HG02610 (cell line): ENCODE measurements at regions not wholly inside any gene's neighbourhood (a gene's known extent, or its start where the extent isn't known, plus 50 kb on each side); places are given as distances from the start of the nearest gene placed in this dataset.
"Not testable (repeated sequence)": the region's sequence is repeated elsewhere in the genome, so short reads cannot be mapped to it uniquely, and the experiment has no call there.

Experiments
- ATAC-seq: cut with Tn5 transposase; IDR thresholded peaks from one replicate; pipeline ENCODE4 v1.9.1; 2021; ENCODE audit warnings: mild to moderate bottlenecking, moderate library complexity; ENCODE audit not compliant: unreplicated experiment

- ATAC-seq, result no peak
Observed at GRCh38 chr7:34330308-34330707, 327.7 kb upstream of the NPSR1 start.

GRCh38 chr7:34331102-34331501, 326.9 kb upstream of the NPSR1 start:
- ATAC-seq, result no peak

- no peak for ATAC-seq
Observed at GRCh38 chr7:34332006-34332405, 326.0 kb upstream of the NPSR1 start.

DNA sequence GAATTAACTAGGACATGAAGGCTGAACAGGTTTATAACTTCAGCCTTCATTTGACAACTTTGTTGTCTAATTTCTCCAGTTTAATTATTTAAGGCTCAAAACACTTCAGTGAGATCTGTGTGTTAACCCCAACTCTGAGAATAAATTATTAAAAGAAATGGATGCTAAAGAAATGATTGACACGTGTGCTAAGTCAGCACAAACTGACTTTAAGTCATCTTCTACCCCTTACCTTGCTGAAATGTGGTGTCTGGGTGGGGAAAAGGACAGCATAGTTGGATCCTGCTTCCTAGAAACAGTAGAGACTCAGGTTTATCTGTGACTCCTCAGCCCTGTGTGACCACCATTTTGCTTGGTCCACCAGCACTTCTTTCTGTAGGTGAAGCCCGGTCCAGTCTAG, 324.8 kb upstream of the NPSR1 start:
- ATAC-seq, result no peak

DNA sequence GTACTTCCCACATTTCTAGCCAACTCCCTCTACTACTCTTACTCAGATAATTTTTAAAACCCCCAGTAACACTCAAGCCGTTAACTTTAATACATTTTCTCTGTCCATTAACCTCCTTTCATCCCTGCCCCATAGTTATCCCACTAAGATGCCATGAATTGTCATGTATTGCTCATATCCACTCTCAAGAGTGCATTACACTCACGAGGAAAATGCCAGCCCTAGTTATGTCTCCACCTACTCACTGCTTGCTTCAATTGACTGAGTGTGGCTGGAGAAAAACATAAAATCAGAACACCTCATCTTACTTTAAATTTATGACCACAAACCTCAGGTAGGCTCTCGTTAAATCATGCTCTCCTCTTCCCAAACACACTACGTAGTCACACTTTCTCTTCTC, 324.1 kb upstream of the NPSR1 start:
- no peak for ATAC-seq

- no peak for ATAC-seq
Observed at GRCh38 chr7:34337163-34337562, 320.9 kb upstream of the NPSR1 start.

GRCh38 chr7:34338961-34339526, 319.0 kb upstream of the NPSR1 start:
- ATAC-seq, result no peak

DNA sequence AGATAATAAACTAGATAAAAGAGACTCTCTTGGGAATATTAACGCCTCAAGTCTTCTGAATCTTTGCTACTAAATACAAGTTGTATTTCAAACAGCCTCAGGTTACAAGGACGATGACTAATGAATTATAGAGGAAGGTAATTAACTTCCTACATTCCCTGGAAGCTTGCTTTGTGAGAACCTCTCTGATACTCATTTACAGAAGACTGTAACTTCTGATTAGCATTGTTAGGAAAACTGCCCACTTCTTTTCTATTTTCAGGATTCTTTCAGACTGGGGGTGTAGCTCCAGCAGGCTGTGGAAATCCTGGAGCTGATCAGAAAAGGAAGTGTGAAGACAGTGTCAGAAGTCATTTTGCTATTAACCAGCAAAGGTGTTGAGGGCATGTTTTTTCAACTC, 316.7 kb upstream of the NPSR1 start:
- no peak for ATAC-seq

DNA sequence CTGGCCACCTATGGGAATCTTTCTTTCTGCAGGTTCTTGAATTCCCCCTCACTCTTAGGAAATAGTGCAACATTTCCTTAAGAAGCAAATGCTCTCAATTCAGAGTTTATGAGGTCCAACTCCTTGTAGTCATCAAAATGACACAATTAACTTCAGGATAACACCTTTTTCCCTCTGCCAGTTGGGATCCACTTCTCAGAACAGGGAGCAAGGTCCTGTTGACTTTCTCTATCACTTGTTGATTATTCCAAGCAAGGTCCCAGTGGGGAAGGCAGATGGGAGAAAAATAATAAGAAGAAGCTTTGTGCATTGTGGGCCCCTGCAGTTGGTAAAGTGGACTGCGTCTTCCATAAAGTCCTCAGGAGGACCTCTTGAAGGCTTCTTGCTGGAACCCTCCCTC, 315.6 kb upstream of the NPSR1 start:
- no peak for ATAC-seq

GRCh38 chr7:34343667-34344066, 314.4 kb upstream of the NPSR1 start:
- no peak for ATAC-seq

- no peak for ATAC-seq
Observed at GRCh38 chr7:34354011-34354410, 304.0 kb upstream of the NPSR1 start.

GRCh38 chr7:34354899-34355298, 303.1 kb upstream of the NPSR1 start:
- ATAC-seq, result no peak

- ATAC-seq, result no peak
Observed at GRCh38 chr7:34357068-34357467, 300.9 kb upstream of the NPSR1 start.

GRCh38 chr7:34357946-34358345, 300.1 kb upstream of the NPSR1 start:
- ATAC-seq, result no peak

DNA sequence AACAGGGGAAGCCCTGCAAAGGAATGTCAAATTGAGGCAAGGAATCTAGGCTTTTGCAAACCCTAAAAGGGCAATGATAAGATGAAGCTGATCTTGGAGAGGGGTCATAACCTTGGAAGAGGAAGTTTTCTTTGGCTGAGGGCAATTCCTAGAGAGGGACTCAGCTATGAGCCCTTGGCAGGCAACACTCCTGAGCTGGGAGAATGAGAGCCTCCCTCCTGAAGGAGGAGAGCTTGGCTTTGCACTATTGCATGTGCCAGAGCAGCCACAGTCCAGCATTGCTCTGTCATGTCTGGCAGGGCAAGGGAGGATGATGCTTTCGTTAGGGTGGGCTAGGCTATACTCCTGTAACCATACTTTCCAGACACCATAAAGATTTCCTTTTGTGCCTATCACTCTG, 299.4 kb upstream of the NPSR1 start:
- not testable (repeated sequence) for ATAC-seq

DNA sequence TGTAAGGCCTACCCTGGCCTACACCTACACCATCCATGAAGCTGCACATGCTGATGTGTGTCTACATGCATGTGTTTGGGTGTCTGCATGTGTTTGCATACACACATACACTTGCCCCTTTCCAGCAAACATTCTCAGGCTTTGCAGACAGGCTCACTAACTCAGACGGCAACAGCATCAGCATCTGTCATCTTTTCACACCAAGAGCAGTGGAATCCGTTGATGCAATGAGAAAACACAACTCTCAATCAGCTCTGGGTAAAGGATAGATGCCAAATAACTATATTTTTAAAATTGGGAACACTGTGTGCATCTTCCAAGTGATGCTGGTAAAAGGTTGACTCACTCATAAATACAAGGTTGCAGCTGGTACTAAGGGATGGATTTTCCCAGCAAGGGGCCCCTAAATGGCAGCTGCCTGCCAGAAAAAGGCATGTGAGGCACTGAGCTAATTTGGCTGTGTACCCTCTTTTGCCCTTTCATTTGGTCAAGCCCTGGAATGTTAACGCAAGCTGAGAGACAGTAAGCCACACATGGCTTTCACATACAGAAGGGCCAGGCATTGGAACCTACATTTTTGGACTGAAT, 296.3 kb upstream of the NPSR1 start:
- no peak for ATAC-seq

DNA sequence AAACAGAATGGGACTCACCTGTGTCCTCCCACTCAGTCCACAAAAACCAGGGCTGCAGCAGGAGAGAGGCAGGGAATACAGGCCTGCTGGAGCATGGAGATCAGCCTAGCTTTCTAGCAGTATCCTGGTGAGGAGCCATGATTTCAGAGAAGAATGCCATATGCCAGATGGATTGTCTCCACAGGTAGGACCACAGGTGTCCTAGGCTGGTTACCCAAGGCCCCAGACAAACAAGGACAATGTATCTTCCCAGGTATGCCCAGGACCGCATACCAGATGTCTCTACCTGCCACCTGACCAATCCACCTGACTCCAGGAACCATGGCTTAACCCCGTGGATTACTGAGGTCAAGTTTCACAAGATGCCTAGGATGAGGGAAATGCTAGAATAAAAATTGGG, 295.4 kb upstream of the NPSR1 start:
- no peak for ATAC-seq

GRCh38 chr7:34364130-34364529, 293.9 kb upstream of the NPSR1 start:
- ATAC-seq, result no peak

DNA sequence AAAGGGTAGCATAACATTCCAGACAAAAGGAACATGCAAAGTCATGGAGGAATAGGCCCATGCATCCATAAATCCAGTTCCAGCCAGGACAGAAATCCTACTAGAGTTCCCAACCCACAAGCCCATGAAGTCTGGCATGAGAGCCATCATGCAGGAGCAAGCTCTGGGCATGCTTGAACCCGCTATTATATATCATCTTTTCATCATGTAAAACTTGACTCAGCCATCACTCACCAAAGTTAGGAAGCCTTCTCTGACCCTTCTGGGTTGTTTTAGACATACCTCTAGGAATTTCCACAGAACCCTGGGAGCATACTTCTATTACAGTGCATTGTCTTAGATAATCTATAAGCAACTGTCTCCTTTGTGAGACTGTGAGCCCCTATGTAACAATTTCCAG, 293.0 kb upstream of the NPSR1 start:
- ATAC-seq, result no peak

DNA sequence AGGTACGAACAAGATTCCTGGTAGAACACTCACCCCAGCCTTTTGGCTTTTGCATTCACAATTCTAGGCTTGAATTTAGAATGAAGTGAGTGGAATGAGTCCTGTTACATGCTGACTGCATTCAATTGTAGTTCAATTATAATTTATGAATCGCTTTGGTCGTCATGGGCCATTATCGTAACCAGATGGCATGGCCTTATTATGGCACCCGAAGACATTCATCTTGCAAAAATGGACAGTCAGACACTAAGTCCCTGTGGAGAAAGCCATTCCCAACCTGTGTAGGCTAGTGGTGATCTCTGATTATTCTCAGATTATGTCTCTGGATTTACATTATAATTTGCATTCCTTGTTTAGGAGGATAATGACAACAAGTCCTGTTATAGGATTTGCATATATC, 292.4 kb upstream of the NPSR1 start:
- no peak for ATAC-seq

- no peak for ATAC-seq
Observed at GRCh38 chr7:34371922-34372321, 286.1 kb upstream of the NPSR1 start.

- ATAC-seq, result no peak
Observed at GRCh38 chr7:34373940-34374339, 284.1 kb upstream of the NPSR1 start.

- no peak for ATAC-seq
Observed at GRCh38 chr7:34382166-34382893, 275.7 kb upstream of the NPSR1 start.
